GM12874 (cell line): ENCODE measurements at regions not wholly inside any gene's neighbourhood (a gene's known extent, or its start where the extent isn't known, plus 50 kb on each side); places are given as distances from the start of the nearest gene placed in this dataset.

Source experiments
- TF ChIP-seq, protein P1 (sequence below): IDR thresholded peaks from 2 replicates; pipeline ENCODE4 v1.5.1; 2011; ENCODE audit warnings: low read depth, mild to moderate bottlenecking, control low read depth, low read length, moderate library complexity; ENCODE audit not compliant: insufficient read depth

DNA sequence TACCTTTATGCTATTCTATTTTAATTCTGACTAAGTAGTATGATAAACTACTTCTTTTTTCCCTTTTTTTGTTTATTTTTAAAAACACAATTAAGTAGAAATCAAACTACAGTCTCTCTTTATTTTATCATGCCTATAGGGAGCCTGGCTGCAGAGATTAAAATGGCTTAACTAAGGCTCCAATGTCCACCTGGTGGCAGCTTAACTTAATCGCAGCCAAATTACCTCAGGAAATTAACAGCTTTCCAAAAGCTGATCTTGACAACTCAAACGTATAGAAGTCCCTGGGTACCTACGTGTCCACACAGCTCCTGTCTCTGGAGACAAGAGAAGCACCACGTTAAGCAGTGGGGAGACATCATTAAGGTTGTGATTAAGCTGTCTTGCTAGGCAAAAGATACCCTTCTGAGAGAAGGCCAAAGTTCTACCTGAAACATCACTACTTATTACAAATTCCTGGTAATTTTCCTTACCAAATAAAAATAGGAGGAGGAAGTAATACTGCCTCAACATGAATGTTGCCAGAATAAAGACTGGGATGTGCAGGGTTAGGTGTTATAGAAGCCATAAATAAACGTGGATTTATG lies 63.2 kb upstream of the SNX19 start:
- TF ChIP-seq, protein P1, sequence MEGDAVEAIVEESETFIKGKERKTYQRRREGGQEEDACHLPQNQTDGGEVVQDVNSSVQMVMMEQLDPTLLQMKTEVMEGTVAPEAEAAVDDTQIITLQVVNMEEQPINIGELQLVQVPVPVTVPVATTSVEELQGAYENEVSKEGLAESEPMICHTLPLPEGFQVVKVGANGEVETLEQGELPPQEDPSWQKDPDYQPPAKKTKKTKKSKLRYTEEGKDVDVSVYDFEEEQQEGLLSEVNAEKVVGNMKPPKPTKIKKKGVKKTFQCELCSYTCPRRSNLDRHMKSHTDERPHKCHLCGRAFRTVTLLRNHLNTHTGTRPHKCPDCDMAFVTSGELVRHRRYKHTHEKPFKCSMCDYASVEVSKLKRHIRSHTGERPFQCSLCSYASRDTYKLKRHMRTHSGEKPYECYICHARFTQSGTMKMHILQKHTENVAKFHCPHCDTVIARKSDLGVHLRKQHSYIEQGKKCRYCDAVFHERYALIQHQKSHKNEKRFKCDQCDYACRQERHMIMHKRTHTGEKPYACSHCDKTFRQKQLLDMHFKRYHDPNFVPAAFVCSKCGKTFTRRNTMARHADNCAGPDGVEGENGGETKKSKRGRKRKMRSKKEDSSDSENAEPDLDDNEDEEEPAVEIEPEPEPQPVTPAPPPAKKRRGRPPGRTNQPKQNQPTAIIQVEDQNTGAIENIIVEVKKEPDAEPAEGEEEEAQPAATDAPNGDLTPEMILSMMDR = peak; percentile 18; the same call in 1 of the 2 replicates

DNA sequence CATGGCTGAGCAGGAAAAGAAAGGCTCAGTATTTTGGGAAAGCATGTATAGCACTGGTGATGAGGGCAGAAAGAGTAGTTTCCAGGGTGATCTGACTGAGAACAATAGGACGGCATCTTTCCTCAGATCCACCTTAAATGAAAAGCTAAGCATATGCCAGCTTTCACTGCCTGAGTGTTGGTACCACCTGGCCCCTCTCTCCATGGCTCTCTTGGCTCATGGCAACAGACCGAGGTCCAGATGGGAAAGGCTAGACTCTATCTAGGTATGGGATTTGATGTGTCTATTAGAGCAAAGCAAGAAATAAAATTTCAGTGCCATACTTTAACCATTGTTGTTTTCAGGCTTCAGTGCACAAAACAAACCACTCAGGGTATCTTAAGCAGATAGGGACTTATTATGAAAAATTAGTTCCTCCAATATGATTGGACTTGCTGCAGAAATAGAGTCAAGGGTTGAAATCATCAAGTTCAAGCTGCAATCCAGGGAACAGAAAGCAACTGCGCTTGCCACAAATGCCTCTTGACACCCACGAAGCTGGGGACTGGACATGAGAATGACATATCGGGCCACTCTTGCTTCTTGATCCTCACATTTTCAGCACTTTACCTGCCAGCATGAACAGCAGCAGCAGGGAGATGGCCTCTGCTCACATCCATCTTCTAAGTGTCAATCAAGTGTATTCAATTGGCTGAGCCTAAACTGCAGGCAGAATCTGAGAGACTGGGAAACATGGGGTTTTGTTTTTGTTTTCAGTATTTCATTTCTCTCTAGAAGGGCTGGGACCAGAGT lies 64.0 kb upstream of the SNX19 start:
- TF ChIP-seq, protein P1 = no peak

DNA sequence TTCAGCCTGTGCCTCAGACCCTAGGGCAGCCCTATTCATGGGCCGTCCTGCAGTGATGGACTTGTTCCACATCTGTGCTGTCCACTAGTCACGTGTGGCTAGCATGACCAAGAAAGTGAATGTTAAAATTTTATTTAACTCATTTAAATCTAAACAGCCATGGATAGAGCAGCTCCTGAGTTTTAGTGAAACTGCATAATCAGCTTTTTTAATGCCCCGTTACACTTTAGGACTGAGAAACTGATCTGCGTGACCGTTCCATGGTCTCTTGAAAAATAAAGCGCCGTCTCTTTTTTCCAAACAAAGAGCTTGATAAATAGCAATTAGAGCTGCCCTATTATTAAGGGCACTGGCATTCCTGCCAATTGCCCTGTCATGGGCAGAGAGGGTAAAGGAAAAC lies 76.5 kb upstream of the SNX19 start:
- TF ChIP-seq, protein P1 = no peak

DNA sequence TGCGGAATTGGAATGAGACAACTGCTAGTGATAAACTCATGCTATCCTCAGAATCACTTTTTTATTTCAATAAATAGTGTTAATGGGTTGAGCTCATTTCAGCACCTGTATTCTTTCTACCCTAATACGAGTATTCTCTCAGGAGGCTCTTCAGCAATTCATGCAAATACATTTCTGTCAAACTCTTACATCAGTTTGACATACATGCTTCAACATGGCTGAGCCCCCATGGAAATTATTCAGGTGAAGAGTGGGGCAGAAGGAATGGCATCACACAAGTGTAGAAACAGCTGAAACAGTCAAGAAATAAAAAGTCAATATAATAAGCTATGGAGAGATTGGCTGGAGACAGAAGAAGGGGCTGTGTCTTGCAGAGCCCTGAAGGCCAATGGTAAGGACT lies 77.8 kb upstream of the SNX19 start:
- TF ChIP-seq, protein P1 = no peak

DNA sequence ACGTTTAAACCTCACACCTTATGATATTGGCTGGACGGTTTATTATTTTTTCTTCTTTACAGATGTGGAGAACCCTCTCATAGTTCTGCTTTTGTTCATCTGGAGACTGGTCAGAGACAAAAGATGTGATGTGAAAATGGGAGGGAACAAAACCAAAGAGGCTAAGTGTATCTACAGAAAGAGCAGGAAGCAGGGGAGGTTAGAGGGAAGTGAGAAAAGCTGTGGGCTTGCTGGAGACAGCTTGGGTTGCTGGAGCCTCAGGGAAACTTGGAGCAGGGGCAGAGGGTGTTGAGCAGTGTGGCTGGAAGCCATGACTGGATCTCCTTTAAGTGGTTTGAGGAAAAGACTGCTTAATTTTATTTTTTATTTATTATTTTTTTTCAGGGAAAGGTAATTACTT lies 79.0 kb upstream of the SNX19 start:
- TF ChIP-seq, protein P1 = no peak

DNA sequence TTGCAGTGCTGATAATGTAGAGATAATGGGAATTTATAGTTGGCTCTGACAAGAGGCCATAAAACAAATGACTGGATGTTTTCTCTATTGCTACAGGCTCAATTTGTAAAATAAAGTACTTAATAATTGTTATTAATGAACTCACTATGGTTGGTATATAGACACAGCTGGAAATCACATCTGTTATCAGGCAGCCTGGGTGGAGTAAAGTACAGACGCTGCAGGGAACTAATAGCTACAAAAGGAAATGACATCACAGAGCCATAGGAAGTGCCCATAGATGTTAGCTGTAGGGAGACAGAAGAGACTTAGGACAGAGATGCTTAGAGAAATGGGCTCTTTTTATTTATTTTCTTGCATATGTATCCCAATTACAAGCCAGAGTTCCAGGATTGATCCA lies 81.0 kb upstream of the SNX19 start:
- TF ChIP-seq, protein P1 = no peak

DNA sequence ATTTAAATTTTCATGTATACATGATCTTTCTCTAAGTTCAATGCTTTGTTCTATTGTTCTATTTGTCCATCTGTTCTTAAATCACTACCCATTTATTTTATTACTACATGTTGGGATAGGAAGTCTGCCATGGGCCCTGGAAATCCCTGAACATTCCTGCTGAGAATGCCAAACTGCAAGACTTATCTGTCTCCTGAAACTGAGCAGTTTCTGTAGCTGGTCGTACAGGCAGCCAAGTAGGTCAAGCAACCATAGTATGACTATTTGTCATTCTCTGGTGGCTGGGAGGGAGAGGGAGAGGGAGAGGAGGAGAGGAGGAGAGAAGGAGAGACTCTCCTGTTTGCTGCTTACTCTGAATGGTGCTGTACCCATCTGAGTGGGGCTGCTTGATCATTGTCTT lies 82.8 kb upstream of the SNX19 start:
- TF ChIP-seq, protein P1 = no peak
